ENCODE measurements at regions not wholly inside any gene's neighbourhood (a gene's known extent, or its start where the extent isn't known, plus 50 kb on each side); places are given as distances from the start of the nearest gene placed in this dataset.

GRCh38 chr2:120814352-120814751 is 78.7 kb downstream of the GLI2 start:
- Histone ChIP-seq H4K20me1 (ENCODE audit: insufficient read depth, low read length) (peaks cover 45% of the 10 kb centered on the region), H3K4me2 (ENCODE audit: insufficient read depth, low read length) (no peak overlapping the region), H3K9me3 (ENCODE audit: low read depth, low read length) (no peaks in the 10 kb centered on the region), H3K36me3 (ENCODE audit: insufficient read depth, low read length) (peaks cover 13% of the 10 kb centered on the region), H3K27me3 (ENCODE audit: insufficient read depth, low read length) (no peaks in the 10 kb centered on the region), H3K4me3 (ENCODE audit: insufficient read depth, low read length) (no peak overlapping the region), H3K27ac (ENCODE audit: low read depth, low read length) (no peak overlapping the region), H3K4me1 (ENCODE audit: insufficient read depth, low read length) (peaks cover 22% of the 10 kb centered on the region), H3K79me2 (ENCODE audit: insufficient read depth, low read length) (peaks cover 21% of the 10 kb centered on the region), H2AFZ (ENCODE audit: low read length) (no peak overlapping the region)
- no peak for TF ChIP-seq CTCF (IDR thresholded peaks at IDR 0.05; ENCODE audit: extremely low read depth, low read depth, low read length)
- peak; percentile 29 for DNase-seq (ENCODE audit: insufficient read length, low spot score, missing footprints)

- Histone ChIP-seq H2AFZ (ENCODE audit: low read length) (no peak overlapping the region), H3K9me3 (ENCODE audit: low read depth, low read length) (no peaks in the 10 kb centered on the region), H3K27ac (ENCODE audit: low read depth, low read length) (no peak overlapping the region), H3K4me3 (ENCODE audit: insufficient read depth, low read length) (no peak overlapping the region), H3K4me2 (ENCODE audit: insufficient read depth, low read length) (no peak overlapping the region), H3K4me1 (ENCODE audit: insufficient read depth, low read length) (peaks cover 25% of the 10 kb centered on the region), H4K20me1 (ENCODE audit: insufficient read depth, low read length) (peaks cover 38% of the 10 kb centered on the region), H3K79me2 (ENCODE audit: insufficient read depth, low read length) (peaks cover 28% of the 10 kb centered on the region), H3K36me3 (ENCODE audit: insufficient read depth, low read length) (peaks cover 13% of the 10 kb centered on the region), H3K27me3 (ENCODE audit: insufficient read depth, low read length) (no peaks in the 10 kb centered on the region)
- no peak for TF ChIP-seq CTCF (IDR thresholded peaks at IDR 0.05; ENCODE audit: extremely low read depth, low read depth, low read length)
- DNase-seq (ENCODE audit: insufficient read length, low spot score, missing footprints) = peak; percentile 25
These were observed 79.6 kb downstream of the GLI2 start for GRCh38 chr2:120815292-120815691.

- Histone ChIP-seq H3K4me3 (ENCODE audit: insufficient read depth, low read length) (no peak overlapping the region), H2AFZ (ENCODE audit: low read length) (no peak overlapping the region), H3K9me3 (ENCODE audit: low read depth, low read length) (no peaks in the 10 kb centered on the region), H3K4me2 (ENCODE audit: insufficient read depth, low read length) (no peak overlapping the region), H3K4me1 (ENCODE audit: insufficient read depth, low read length) (peaks cover 36% of the 10 kb centered on the region), H3K36me3 (ENCODE audit: insufficient read depth, low read length) (peaks cover 6% of the 10 kb centered on the region), H3K27me3 (ENCODE audit: insufficient read depth, low read length) (no peaks in the 10 kb centered on the region), H3K79me2 (ENCODE audit: insufficient read depth, low read length) (peaks cover 34% of the 10 kb centered on the region), H4K20me1 (ENCODE audit: insufficient read depth, low read length) (peaks cover 32% of the 10 kb centered on the region), H3K27ac (ENCODE audit: low read depth, low read length) (peak overlapping the region; percentile 72)
- peak; percentile 63 for DNase-seq (ENCODE audit: insufficient read length, low spot score, missing footprints)
- no peak for TF ChIP-seq CTCF (IDR thresholded peaks at IDR 0.05; ENCODE audit: extremely low read depth, low read depth, low read length)
These were observed 81.7 kb downstream of the GLI2 start for GRCh38 chr2:120817136-120817955.

GRCh38 chr2:120817956-120818325 is 82.3 kb downstream of the GLI2 start:
- Histone ChIP-seq H3K79me2 (ENCODE audit: insufficient read depth, low read length) (peaks cover 39% of the 10 kb centered on the region), H4K20me1 (ENCODE audit: insufficient read depth, low read length) (peaks cover 31% of the 10 kb centered on the region), H3K9me3 (ENCODE audit: low read depth, low read length) (no peaks in the 10 kb centered on the region), H3K27me3 (ENCODE audit: insufficient read depth, low read length) (no peaks in the 10 kb centered on the region), H3K4me1 (ENCODE audit: insufficient read depth, low read length) (peaks cover 36% of the 10 kb centered on the region), H3K4me3 (ENCODE audit: insufficient read depth, low read length) (no peak overlapping the region), H3K36me3 (ENCODE audit: insufficient read depth, low read length) (peaks cover under 1% of the 10 kb centered on the region), H2AFZ (ENCODE audit: low read length) (peak overlapping the region; percentile 1), H3K27ac (ENCODE audit: low read depth, low read length) (peak overlapping the region; percentile 72), H3K4me2 (ENCODE audit: insufficient read depth, low read length) (peak overlapping the region; percentile 37)
- TF ChIP-seq CTCF (IDR thresholded peaks at IDR 0.05; ENCODE audit: extremely low read depth, low read depth, low read length) = no peak
- DNase-seq (ENCODE audit: insufficient read length, low spot score, missing footprints) = peak; percentile 89

Measured in osteoblast (primary cell).